HG03064 (cell line): ENCODE measurements at regions not wholly inside any gene's neighbourhood (a gene's known extent, or its start where the extent isn't known, plus 50 kb on each side); places are given as distances from the start of the nearest gene placed in this dataset.
"Not testable (repeated sequence)": the region's sequence is repeated elsewhere in the genome, so short reads cannot be mapped to it uniquely, and the experiment has no call there.

ENCODE experiments used
- ATAC-seq: cut with Tn5 transposase; IDR thresholded peaks from one replicate; pipeline ENCODE4 v1.9.1; 2021; ENCODE audit warnings: low read depth; ENCODE audit not compliant: unreplicated experiment

- ATAC-seq, result no peak
Measured at GRCh38 chr10:32217216-32217615, 129.7 kb downstream of the EPC1 start.

GRCh38 chr10:32213838-32214237 is 133.1 kb downstream of the EPC1 start:
- ATAC-seq, result not testable (repeated sequence)

- ATAC-seq, result no peak
Measured at GRCh38 chr10:32211046-32211363, 136.0 kb downstream of the EPC1 start.

GRCh38 chr10:32210306-32211045 is 136.5 kb downstream of the EPC1 start:
- no peak for ATAC-seq

GRCh38 chr10:32208005-32208404 is 139.0 kb downstream of the EPC1 start:
- not testable (repeated sequence) for ATAC-seq

GRCh38 chr10:32207544-32207943 is 139.4 kb downstream of the EPC1 start:
- no peak for ATAC-seq

- no peak for ATAC-seq
Measured at GRCh38 chr10:32205670-32206069, 141.3 kb downstream of the EPC1 start.

- no peak for ATAC-seq
Measured at GRCh38 chr10:32204606-32205005, 142.4 kb downstream of the EPC1 start.

- ATAC-seq, result no peak
Measured at GRCh38 chr10:32199714-32200394, 143.6 kb upstream of the KIF5B start.

GRCh38 chr10:32197423-32197822 is 141.2 kb upstream of the KIF5B start:
- ATAC-seq, result no peak

- no peak for ATAC-seq
Measured at GRCh38 chr10:32190890-32191491, 134.8 kb upstream of the KIF5B start.

- ATAC-seq, result no peak
Measured at GRCh38 chr10:32189400-32190084, 133.3 kb upstream of the KIF5B start.

GRCh38 chr10:32188601-32189000 is 132.4 kb upstream of the KIF5B start:
- not testable (repeated sequence) for ATAC-seq

GRCh38 chr10:32187686-32188085 is 131.5 kb upstream of the KIF5B start:
- no peak for ATAC-seq

GRCh38 chr10:32183652-32184051 is 127.4 kb upstream of the KIF5B start:
- ATAC-seq, result not testable (repeated sequence)

GRCh38 chr10:32182476-32182875 is 126.3 kb upstream of the KIF5B start:
- ATAC-seq, result no peak

GRCh38 chr10:32180390-32181280 is 124.4 kb upstream of the KIF5B start:
- no peak for ATAC-seq

- no peak for ATAC-seq
Measured at GRCh38 chr10:32179836-32180235, 123.6 kb upstream of the KIF5B start.

GRCh38 chr10:32177594-32177993 is 121.4 kb upstream of the KIF5B start:
- ATAC-seq, result not testable (repeated sequence)

GRCh38 chr10:32175629-32176028 is 119.4 kb upstream of the KIF5B start:
- ATAC-seq, result no peak
